Astrocyte of the spinal cord (primary cell): ENCODE measurements at regions not wholly inside any gene's neighbourhood (a gene's known extent, or its start where the extent isn't known, plus 50 kb on each side); places are given as distances from the start of the nearest gene placed in this dataset.

Experiments
- DNase-seq: peaks from one replicate; pipeline ENCODE4 v3.0.0; 2011; ENCODE audit warnings: low read depth, low spot score
- H3K4me3 ChIP-seq: 2 replicates; pipeline ENCODE4 v1.5.1; 2011; ENCODE audit warnings: low read depth, mild to moderate bottlenecking, low read length, moderate library complexity
- in situ Hi-C: cut with HindIII; loops from 2 replicates; pipeline ENCODE4 v1.10.0; 2017; ENCODE audit warnings: low sequenced_read_pairs
- TF ChIP-seq, protein P1 (sequence below): IDR thresholded peaks from 2 replicates; pipeline ENCODE4 v1.5.1; 2012; ENCODE audit warnings: low read depth, mild to moderate bottlenecking, low read length, inconsistent platforms

DNA sequence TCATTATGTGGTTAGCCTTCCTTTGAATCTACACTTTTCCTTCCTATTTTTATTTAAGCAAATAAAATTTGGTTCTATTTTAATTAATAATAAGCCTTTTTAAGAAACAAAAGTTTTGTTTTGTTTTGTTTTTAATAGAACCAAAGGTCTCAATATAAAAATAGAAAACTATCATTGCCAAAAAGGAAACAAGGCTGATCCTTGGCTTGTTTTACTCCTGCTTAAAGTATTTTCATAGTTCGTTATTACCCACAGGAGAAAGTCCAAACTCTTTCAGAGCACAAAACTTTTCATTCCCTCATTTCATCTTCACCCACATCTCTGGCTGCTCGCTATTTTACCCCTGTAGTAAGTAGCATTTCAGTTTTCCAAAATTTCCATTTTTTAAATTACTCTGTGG is 374.8 kb downstream of the SEMA3D start:
- no peak for DNase-seq
- no peak overlapping the region for H3K4me3 ChIP-seq
- TF ChIP-seq, protein P1, sequence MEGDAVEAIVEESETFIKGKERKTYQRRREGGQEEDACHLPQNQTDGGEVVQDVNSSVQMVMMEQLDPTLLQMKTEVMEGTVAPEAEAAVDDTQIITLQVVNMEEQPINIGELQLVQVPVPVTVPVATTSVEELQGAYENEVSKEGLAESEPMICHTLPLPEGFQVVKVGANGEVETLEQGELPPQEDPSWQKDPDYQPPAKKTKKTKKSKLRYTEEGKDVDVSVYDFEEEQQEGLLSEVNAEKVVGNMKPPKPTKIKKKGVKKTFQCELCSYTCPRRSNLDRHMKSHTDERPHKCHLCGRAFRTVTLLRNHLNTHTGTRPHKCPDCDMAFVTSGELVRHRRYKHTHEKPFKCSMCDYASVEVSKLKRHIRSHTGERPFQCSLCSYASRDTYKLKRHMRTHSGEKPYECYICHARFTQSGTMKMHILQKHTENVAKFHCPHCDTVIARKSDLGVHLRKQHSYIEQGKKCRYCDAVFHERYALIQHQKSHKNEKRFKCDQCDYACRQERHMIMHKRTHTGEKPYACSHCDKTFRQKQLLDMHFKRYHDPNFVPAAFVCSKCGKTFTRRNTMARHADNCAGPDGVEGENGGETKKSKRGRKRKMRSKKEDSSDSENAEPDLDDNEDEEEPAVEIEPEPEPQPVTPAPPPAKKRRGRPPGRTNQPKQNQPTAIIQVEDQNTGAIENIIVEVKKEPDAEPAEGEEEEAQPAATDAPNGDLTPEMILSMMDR = no peak
- in situ Hi-C loops = no loop called here

DNA sequence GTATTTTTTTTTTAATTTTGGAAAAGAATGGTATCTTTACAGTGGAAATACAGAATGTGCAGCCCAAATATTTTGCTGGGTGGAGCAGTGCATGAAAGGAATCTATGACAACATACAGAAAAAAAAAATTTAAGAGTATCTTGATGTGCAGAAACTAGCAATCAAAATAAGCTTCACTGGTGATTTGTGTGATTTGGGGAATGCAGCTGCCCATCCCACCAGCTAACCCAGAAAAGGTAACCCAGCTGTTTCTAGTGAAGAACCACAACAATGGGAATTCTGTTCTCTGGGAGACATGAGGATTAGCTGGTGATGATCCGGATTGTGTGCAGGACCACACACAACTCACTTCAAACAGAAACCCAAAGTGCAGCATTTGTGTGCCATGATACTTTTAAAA is 375.5 kb downstream of the SEMA3D start:
- TF ChIP-seq, protein P1 = no peak
- no peak for DNase-seq
- H3K4me3 ChIP-seq = no peak overlapping the region
- in situ Hi-C loops = no loop called here

DNA sequence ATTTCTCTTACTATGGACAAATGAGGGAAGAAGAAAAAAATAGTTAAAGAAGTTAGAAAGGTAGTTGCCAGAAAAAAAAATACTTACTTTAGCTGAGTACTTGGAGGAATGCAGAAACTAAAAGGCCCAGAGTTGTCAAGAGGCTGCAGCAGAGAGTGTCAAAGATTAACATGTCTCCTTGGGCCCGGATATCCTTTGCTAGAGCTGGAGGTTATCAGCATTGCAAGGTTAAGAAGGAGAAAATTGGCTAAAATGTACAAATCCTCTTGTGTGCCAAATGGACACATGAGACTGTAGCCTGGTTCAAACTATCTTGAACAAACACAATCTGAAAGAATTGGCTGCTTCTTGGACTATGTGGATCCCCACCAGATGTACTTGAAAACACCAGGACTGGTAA is 377.0 kb downstream of the SEMA3D start:
- H3K4me3 ChIP-seq = no peak overlapping the region
- DNase-seq = no peak
- in situ Hi-C loops = no loop called here
- TF ChIP-seq, protein P1 = no peak

DNA sequence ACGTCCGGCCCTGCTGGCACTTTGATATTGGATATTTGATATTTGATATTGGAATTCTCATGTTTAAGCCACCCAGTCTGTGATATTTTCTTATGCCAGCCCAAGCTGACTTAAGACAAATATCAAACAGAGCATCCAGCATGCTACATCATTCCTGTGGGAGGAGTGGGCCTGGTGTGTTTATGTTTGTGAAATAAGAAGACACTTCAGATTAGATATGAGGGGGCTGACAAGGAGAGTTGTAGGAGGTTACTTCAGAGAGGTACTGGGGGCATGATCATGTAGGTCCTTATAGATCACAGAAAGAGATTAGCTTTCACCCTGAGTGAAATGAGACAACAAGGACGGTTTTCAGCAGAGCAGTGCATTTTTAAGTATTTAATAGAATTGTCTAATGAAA is 382.9 kb downstream of the SEMA3D start:
- DNase-seq = no peak
- in situ Hi-C loops = no loop called here
- no peak overlapping the region for H3K4me3 ChIP-seq
- TF ChIP-seq, protein P1 = no peak

- no peak overlapping the region for H3K4me3 ChIP-seq
- no peak for DNase-seq
- TF ChIP-seq, protein P1 = no peak
- in situ Hi-C loops = no loop called here
Measured at GRCh38 chr7:84801396-84801795, 385.5 kb downstream of the SEMA3D start.

- no peak for DNase-seq
- in situ Hi-C loops = no loop called here
- TF ChIP-seq, protein P1 = no peak
- no peak overlapping the region for H3K4me3 ChIP-seq
Measured at GRCh38 chr7:84800846-84801245, 386.0 kb downstream of the SEMA3D start.

- TF ChIP-seq, protein P1 = no peak
- in situ Hi-C loops = no loop called here
Measured at GRCh38 chr7:84799106-84799505, 387.8 kb downstream of the SEMA3D start.

More at GRCh38 chr7:84799106-84799505, 387.8 kb downstream of the SEMA3D start:
- no peak overlapping the region for H3K4me3 ChIP-seq
- no peak for DNase-seq
